H1 (cell line): ENCODE measurements at regions not wholly inside any gene's neighbourhood (a gene's known extent, or its start where the extent isn't known, plus 50 kb on each side); places are given as distances from the start of the nearest gene placed in this dataset.
"Not testable (repeated sequence)": the region's sequence is repeated elsewhere in the genome, so short reads cannot be mapped to it uniquely, and the experiment has no call there.

Experiments
- EZH2 ChIP-seq: fragments of 200-600 bp; sonication (generic); IDR thresholded peaks from 2 replicates; pipeline ENCODE4 v1.7.1; 2012; ENCODE audit warnings: low read depth, mild to moderate bottlenecking, moderate library complexity, low read length, inconsistent platforms; ENCODE audit not compliant: severe bottlenecking
- RAD21 ChIP-seq, 2 experiments: IDR thresholded peaks in 1 of 2; conservative IDR thresholded peaks in 1 of 2; 2 replicates each; pipeline ENCODE4 v1.6.1; 2011; ENCODE audit warnings: low read depth in 2 of 2, low read length in 2 of 2, improper control_type of control experiment in 1 of 2, inconsistent platforms in 1 of 2, mild to moderate bottlenecking in 1 of 2, moderate library complexity in 1 of 2
- SAP30 ChIP-seq: fragments of 300-600 bp; sonication (generic); IDR thresholded peaks from 2 replicates; pipeline ENCODE4 v1.7.1; 2012; ENCODE audit warnings: low read length, moderate library complexity, mild to moderate bottlenecking, inconsistent platforms; ENCODE audit not compliant: insufficient read depth, insufficient replicate concordance
- TF ChIP-seq, protein P1 (sequence below): IDR thresholded peaks from 2 replicates; pipeline ENCODE4 v1.6.1; 2012; ENCODE audit warnings: inconsistent platforms

DNA sequence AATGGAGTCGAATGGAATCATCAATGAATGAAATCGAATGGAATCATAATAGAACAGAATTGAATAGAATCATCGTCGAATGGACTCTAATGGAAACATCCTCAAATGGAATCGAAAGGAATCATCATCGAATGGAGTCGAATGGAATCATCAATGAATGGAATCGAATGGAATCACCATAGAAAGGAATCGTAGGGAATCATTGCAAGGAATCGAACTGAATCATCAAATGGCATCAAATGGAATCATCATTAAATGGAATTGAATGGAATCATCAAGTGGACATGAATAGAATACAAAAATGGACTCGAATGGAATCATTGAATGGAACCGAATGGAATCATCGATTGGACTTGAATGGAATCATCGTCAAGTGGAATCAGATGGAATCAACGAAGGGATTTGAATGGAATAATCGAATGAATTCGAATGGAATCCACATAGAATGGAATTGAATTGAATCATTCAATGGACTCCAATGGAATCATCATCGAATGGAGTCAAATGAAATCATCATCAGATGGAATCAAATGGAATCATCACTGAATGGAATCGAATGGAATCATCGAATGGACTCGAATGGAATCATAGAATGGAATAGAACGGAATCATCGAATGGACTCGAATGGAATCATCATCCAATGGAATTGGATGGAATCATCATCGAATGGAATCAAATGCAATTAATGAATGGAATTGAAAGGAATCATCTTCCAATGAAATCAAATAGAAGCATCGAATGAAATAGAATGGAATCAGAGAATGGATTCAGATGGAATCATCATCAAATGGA lies 228.1 kb downstream of the SHCBP1 start:
- not testable (repeated sequence) for TF ChIP-seq EZH2; RAD21 (IDR thresholded peaks at IDR 0.05 in 1 of 2, conservative IDR thresholded peaks at IDR 0.05 in 1 of 2; ENCODE audit: low read depth in 2 of 2, low read length in 2 of 2); SAP30
- TF ChIP-seq, protein P1, sequence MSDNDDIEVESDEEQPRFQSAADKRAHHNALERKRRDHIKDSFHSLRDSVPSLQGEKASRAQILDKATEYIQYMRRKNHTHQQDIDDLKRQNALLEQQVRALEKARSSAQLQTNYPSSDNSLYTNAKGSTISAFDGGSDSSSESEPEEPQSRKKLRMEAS = not testable (repeated sequence)
